ENCODE measurements at regions not wholly inside any gene's neighbourhood (a gene's known extent, or its start where the extent isn't known, plus 50 kb on each side); places are given as distances from the start of the nearest gene placed in this dataset.
"Not testable (repeated sequence)": the region's sequence is repeated elsewhere in the genome, so short reads cannot be mapped to it uniquely, and the experiment has no call there.

GRCh38 chr1:219322766-219323165 lies 149.1 kb downstream of the LYPLAL1 start:
- H3K27me3 Mint-ChIP-seq (ENCODE audit: insufficient read depth, low read depth): no peaks in the 10 kb centered on the region
- H3K27ac Mint-ChIP-seq: no peak overlapping the region
- no peaks in the 10 kb centered on the region for H3K4me1 ChIP-seq
- no peak overlapping the region for H3K9ac ChIP-seq
- H3K79me2 ChIP-seq (ENCODE audit: low read depth): no peaks in the 10 kb centered on the region
- H3K36me3 ChIP-seq: no peaks in the 10 kb centered on the region
- H3K27me3 ChIP-seq: no peaks in the 10 kb centered on the region
- H3K27ac ChIP-seq: no peak overlapping the region
- DNase-seq (ENCODE audit: low spot score): no peak
- no peaks in the 10 kb centered on the region for H3K9me3 ChIP-seq (ENCODE audit: low read depth)
- no peaks in the 10 kb centered on the region for H4K20me1 ChIP-seq (ENCODE audit: low read depth)
- H3K4me2 ChIP-seq: no peak overlapping the region
- no peak for TF ChIP-seq EZH2 (IDR thresholded peaks at IDR 0.05)
- no peak for TF ChIP-seq CTCF (IDR thresholded peaks at IDR 0.05)
- no peak for TF ChIP-seq EZH2phosphoT487 (IDR thresholded peaks at IDR 0.05)
- H3K4me3 ChIP-seq: no peak overlapping the region
- H3K9me3 Mint-ChIP-seq: peaks cover 8% of the 10 kb centered on the region
- H3K36me3 Mint-ChIP-seq: peaks cover 7% of the 10 kb centered on the region
- no peak overlapping the region for H2AFZ ChIP-seq (replicated peaks)
- H3K4me3 Mint-ChIP-seq: no peak overlapping the region
- H3K4me1 Mint-ChIP-seq: peaks cover 14% of the 10 kb centered on the region
- H3F3A ChIP-seq (ENCODE audit: low read depth): no peaks in the 10 kb centered on the region

- not testable (repeated sequence) for H3K27ac ChIP-seq; H2AFZ ChIP-seq (replicated peaks); DNase-seq (ENCODE audit: low spot score); H3K36me3 Mint-ChIP-seq; H4K20me1 ChIP-seq (ENCODE audit: low read depth); H3K36me3 ChIP-seq; H3K27me3 ChIP-seq; H3K27ac Mint-ChIP-seq; H3K9me3 Mint-ChIP-seq; H3K79me2 ChIP-seq (ENCODE audit: low read depth); H3K4me3 Mint-ChIP-seq; H3K4me1 ChIP-seq; H3K27me3 Mint-ChIP-seq (ENCODE audit: insufficient read depth, low read depth); H3F3A ChIP-seq (ENCODE audit: low read depth); H3K4me2 ChIP-seq; H3K9ac ChIP-seq; H3K4me3 ChIP-seq; H3K9me3 ChIP-seq (ENCODE audit: low read depth)
- H3K4me1 Mint-ChIP-seq: peaks cover 14% of the 10 kb centered on the region
Observed at GRCh38 chr1:219320563-219320962, 146.9 kb downstream of the LYPLAL1 start.

GRCh38 chr1:219318826-219319225 lies 145.1 kb downstream of the LYPLAL1 start:
- Mint-ChIP-seq H3K4me3 (no peak overlapping the region), H3K27ac (no peak overlapping the region), H3K4me1 (peaks cover 8% of the 10 kb centered on the region), H3K27me3 (ENCODE audit: insufficient read depth, low read depth) (peaks cover 2% of the 10 kb centered on the region), H3K9me3 (peaks cover 14% of the 10 kb centered on the region), H3K36me3 (peaks cover 4% of the 10 kb centered on the region)
- H3K9me3 ChIP-seq (ENCODE audit: low read depth): peaks cover 7% of the 10 kb centered on the region
- no peaks in the 10 kb centered on the region for H3K36me3 ChIP-seq
- no peaks in the 10 kb centered on the region for H4K20me1 ChIP-seq (ENCODE audit: low read depth)
- H3K9ac ChIP-seq: no peak overlapping the region
- no peaks in the 10 kb centered on the region for H3F3A ChIP-seq (ENCODE audit: low read depth)
- H2AFZ ChIP-seq (replicated peaks): no peak overlapping the region
- DNase-seq (ENCODE audit: low spot score): no peak
- H3K79me2 ChIP-seq (ENCODE audit: low read depth): no peaks in the 10 kb centered on the region
- TF ChIP-seq EZH2phosphoT487 (IDR thresholded peaks at IDR 0.05) (no peak), CTCF (IDR thresholded peaks at IDR 0.05) (no peak), EZH2 (IDR thresholded peaks at IDR 0.05) (no peak)
- H3K4me2 ChIP-seq: no peak overlapping the region
- no peak overlapping the region for H3K4me3 ChIP-seq
- no peaks in the 10 kb centered on the region for H3K4me1 ChIP-seq
- H3K27ac ChIP-seq: no peak overlapping the region
- H3K27me3 ChIP-seq: no peaks in the 10 kb centered on the region

- Histone ChIP-seq H3K27me3 (no peaks in the 10 kb centered on the region), H3K9ac (no peak overlapping the region), H3K4me1 (no peaks in the 10 kb centered on the region), H3K79me2 (ENCODE audit: low read depth) (no peaks in the 10 kb centered on the region), H4K20me1 (ENCODE audit: low read depth) (no peaks in the 10 kb centered on the region), H3F3A (ENCODE audit: low read depth) (no peaks in the 10 kb centered on the region), H3K4me2 (no peak overlapping the region), H2AFZ (replicated peaks) (no peak overlapping the region), H3K9me3 (ENCODE audit: low read depth) (peaks cover 7% of the 10 kb centered on the region), H3K4me3 (no peak overlapping the region), H3K36me3 (no peaks in the 10 kb centered on the region), H3K27ac (no peak overlapping the region)
- no peak overlapping the region for H3K4me3 Mint-ChIP-seq
- H3K36me3 Mint-ChIP-seq: peaks cover 4% of the 10 kb centered on the region
- DNase-seq (ENCODE audit: low spot score): peak; percentile 62
- peaks cover 14% of the 10 kb centered on the region for H3K9me3 Mint-ChIP-seq
- H3K4me1 Mint-ChIP-seq: no peaks in the 10 kb centered on the region
- TF ChIP-seq CTCF (IDR thresholded peaks at IDR 0.05): peak; percentile 67
- TF ChIP-seq EZH2phosphoT487 (IDR thresholded peaks at IDR 0.05): no peak
- H3K27ac Mint-ChIP-seq: no peak overlapping the region
- peaks cover 2% of the 10 kb centered on the region for H3K27me3 Mint-ChIP-seq (ENCODE audit: insufficient read depth, low read depth)
Observed at GRCh38 chr1:219317762-219318353, 144.2 kb downstream of the LYPLAL1 start.

Data from neural progenitor cell (in vitro differentiated cells).